NB4 (cell line): ENCODE measurements at regions not wholly inside any gene's neighbourhood (a gene's known extent, or its start where the extent isn't known, plus 50 kb on each side); places are given as distances from the start of the nearest gene placed in this dataset.

ENCODE experiments used
- DNase-seq: peaks from one replicate; pipeline ENCODE4 v3.0.0; 2010; ENCODE audit warnings: low read depth
- H3K4me3 ChIP-seq: one replicate; pipeline ENCODE4 v1.5.1; 2011; ENCODE audit warnings: mild to moderate bottlenecking, low read depth, low read length, moderate library complexity
- CTCF ChIP-seq: IDR thresholded peaks from one replicate; pipeline ENCODE4 v1.5.1; 2012; ENCODE audit warnings: low read depth, low read length
- MAX ChIP-seq: IDR thresholded peaks from 2 replicates; pipeline ENCODE4 v1.6.1; 2011; ENCODE audit warnings: low read depth, low read length
- MYC ChIP-seq: IDR thresholded peaks from 2 replicates; pipeline ENCODE4 v1.6.1; 2011; ENCODE audit warnings: low read depth, low read length
- POLR2A ChIP-seq: IDR thresholded peaks from 2 replicates; pipeline ENCODE4 v1.6.1; 2011; ENCODE audit warnings: mild to moderate bottlenecking; ENCODE audit not compliant: insufficient read length; ENCODE audit errors: extremely low read depth

- TF ChIP-seq MYC (no peak), MAX (no peak), CTCF (no peak), POLR2A (no peak)
- DNase-seq, result no peak
- H3K4me3 ChIP-seq, result no peak overlapping the region
Observed at GRCh38 chr5:71864730-71865601, 145.9 kb downstream of the CARTPT start.

- no peak for DNase-seq
- TF ChIP-seq CTCF (no peak), POLR2A (no peak), MYC (no peak), MAX (no peak)
- H3K4me3 ChIP-seq, result no peak overlapping the region
Observed at GRCh38 chr5:71865665-71866320, 146.7 kb downstream of the CARTPT start.

- no peak overlapping the region for H3K4me3 ChIP-seq
Observed at GRCh38 chr5:71872311-71872864, 153.3 kb downstream of the CARTPT start.

GRCh38 chr5:71873191-71873591 is 154.1 kb downstream of the CARTPT start:
- TF ChIP-seq MAX (no peak), POLR2A (no peak), CTCF (no peak), MYC (no peak)
- DNase-seq, result no peak
- H3K4me3 ChIP-seq, result no peak overlapping the region

More at GRCh38 chr5:71872311-71872864, 153.3 kb downstream of the CARTPT start:
- DNase-seq, result no peak
- TF ChIP-seq POLR2A (no peak), CTCF (no peak), MAX (no peak)

GRCh38 chr5:71874521-71874920 is 155.4 kb downstream of the CARTPT start:
- H3K4me3 ChIP-seq, result no peak overlapping the region
- DNase-seq, result no peak
- TF ChIP-seq CTCF, result no peak
